K562 (cell line): ENCODE measurements at regions not wholly inside any gene's neighbourhood (a gene's known extent, or its start where the extent isn't known, plus 50 kb on each side); places are given as distances from the start of the nearest gene placed in this dataset.

ENCODE experiments used
- ATAC-seq: fragments of 200-7000 bp; cut with Tn5 transposase; 3 replicates; pipeline ENCODE4 v1.9.1; 2020; ENCODE audit warnings: moderate library complexity
- BruUV-seq: library from RNA; stranded (reverse); fragments of 400-500 nt; replicated peaks from 2 replicates; lab custom pipeline; 2021; lab: Mats Ljungman, UMichigan
- CTCF ChIA-PET: fragments of 300-600 bp; formaldehyde crosslinking; extraction: SDS; loops from one replicate; lab custom pipeline; 2021; ENCODE audit warnings: low intra/inter-chr PET ratio; lab: Yijun Ruan, JAX
- POLR2A ChIA-PET: fragments of 300-600, 350-650 bp; sonication (Branson Sonifier 250); formaldehyde crosslinking; extraction: SDS; loops from one replicate; lab custom pipeline; 2021; ENCODE audit warnings: antibody characterized with exemption, inconsistent platforms; lab: Yijun Ruan, JAX
- DNase-seq, 4 experiments: peaks; one replicate each; pipeline versions ENCODE4 v3.0.0 to v3.0.0-alpha.2; 2011 to 2018; ENCODE audit warnings: low spot score in 3 of 4, mixed read lengths in 3 of 4; ENCODE audit errors: extremely low read depth in 1 of 4
- FAIRE-seq: peaks from 2 replicates; lab custom pipeline; 2011; peaks lifted over from hg19 to GRCh38; lab: Jason Lieb, UNC
- H2AFZ ChIP-seq: 2 replicates; pipeline ENCODE4 v1.6.0; 2011; ENCODE audit warnings: low read depth, low read length, control low read depth, inconsistent platforms
- H3K27ac ChIP-seq: fragments of 200-600 bp; 3 replicates; pipeline ENCODE4 v1.8.0; 2011; ENCODE audit warnings: low read depth, mild to moderate bottlenecking, control low read depth, inconsistent platforms, low read length, moderate library complexity, mixed read lengths; ENCODE audit errors: extremely low read depth
- H3K27me3 ChIP-seq, 2 experiments: fragments of 300-600 bp in 1 of 2; 2 replicates in 1 of 2; 3 replicates in 1 of 2; pipeline versions ENCODE4 v1.6.0 to v1.8.0; 2011; ENCODE audit warnings: inconsistent platforms in 2 of 2, low read length in 2 of 2, mild to moderate bottlenecking in 1 of 2, mixed read lengths in 1 of 2, moderate library complexity in 1 of 2; ENCODE audit not compliant: control insufficient read depth in 2 of 2, insufficient read depth in 2 of 2
- H3K36me3 ChIP-seq: fragments of 300-600 bp; 3 replicates; pipeline ENCODE4 v1.8.0; 2011; ENCODE audit warnings: mild to moderate bottlenecking, low read length, inconsistent platforms; ENCODE audit not compliant: control insufficient read depth, insufficient read depth
- H3K4me1 ChIP-seq, 2 experiments: fragments of 200-600 bp in 1 of 2; replicated peaks in 1 of 2; 2 replicates in 1 of 2; 3 replicates in 1 of 2; pipeline versions ENCODE4 v1.5.1 to v1.8.0; 2011; ENCODE audit warnings: inconsistent platforms in 2 of 2, low read length in 2 of 2, mild to moderate bottlenecking in 1 of 2, mixed read lengths in 1 of 2, moderate library complexity in 1 of 2; ENCODE audit not compliant: control insufficient read depth in 2 of 2, insufficient read depth in 2 of 2
- H3K4me2 ChIP-seq: 2 replicates; pipeline ENCODE4 v1.6.1; 2011; ENCODE audit warnings: low read length, control low read depth, inconsistent platforms, mixed read lengths; ENCODE audit not compliant: insufficient read depth
- H3K4me3 ChIP-seq: fragments of 200-600 bp; sonication (generic), shearing (Covaris generic); 2 replicates; pipeline ENCODE4 v1.5.1; 2016; ENCODE audit warnings: control low read depth, inconsistent platforms
- H3K79me2 ChIP-seq: fragments of 200-600 bp; 3 replicates; pipeline ENCODE4 v1.8.0; 2011; ENCODE audit warnings: low read length, inconsistent platforms; ENCODE audit not compliant: control insufficient read depth, insufficient read depth
- H3K9ac ChIP-seq, 2 experiments: 2 replicates each; pipeline versions ENCODE4 v1.6.0 to v1.6.1; 2011; ENCODE audit warnings: low read depth in 2 of 2, low read length in 2 of 2, control low read depth in 1 of 2, inconsistent platforms in 1 of 2, mild to moderate bottlenecking in 1 of 2, mixed read lengths in 1 of 2; ENCODE audit not compliant: insufficient read depth in 1 of 2
- H3K9me1 ChIP-seq: one replicate; pipeline ENCODE4 v1.6.0; 2011; ENCODE audit warnings: inconsistent platforms, mild to moderate bottlenecking, low read length, moderate library complexity; ENCODE audit not compliant: control insufficient read depth, insufficient read depth
- H3K9me3 ChIP-seq: replicated peaks from 2 replicates; pipeline ENCODE4 v1.5.1; 2011; ENCODE audit warnings: low read depth, low read length, inconsistent platforms; ENCODE audit not compliant: control insufficient read depth, insufficient read depth
- H4K20me1 ChIP-seq: replicated peaks from 2 replicates; pipeline ENCODE4 v1.6.1; 2011; ENCODE audit warnings: low read length, inconsistent platforms, mixed read lengths; ENCODE audit not compliant: control insufficient read depth, insufficient read depth
- CHD1 ChIP-seq: fragments of 200-600 bp; sonication (generic); IDR thresholded peaks from one replicate; pipeline ENCODE4 v1.6.1; 2012; ENCODE audit warnings: mild to moderate bottlenecking, moderate library complexity, low read length, inconsistent platforms
- LCOR ChIP-seq: sonication (generic); formaldehyde crosslinking; IDR thresholded peaks from 2 replicates; pipeline ENCODE4 v1.8.0; 2022; ENCODE audit warnings: mild to moderate bottlenecking, missing genetic modification reagents
- MCM2 ChIP-seq: fragments of 450-650 bp; IDR thresholded peaks from 2 replicates; pipeline ENCODE4 v1.6.1; 2017; ENCODE audit warnings: low read depth, mild to moderate bottlenecking
- MECOM ChIP-seq: fragments of 250-450 bp; sonication (Bioruptor Pico); IDR thresholded peaks from 2 replicates; pipeline ENCODE4 v1.8.0; 2022; ENCODE audit warnings: inconsistent platforms
- POLR2G ChIP-seq: fragments of 200-400 bp; formaldehyde crosslinking; IDR thresholded peaks from 2 replicates; pipeline ENCODE4 v1.6.1; 2017; ENCODE audit warnings: low read depth, mild to moderate bottlenecking, antibody characterized with exemption, low read length, moderate library complexity
- SNRNP70 ChIP-seq: fragments of 200-400 bp; formaldehyde crosslinking; optimal IDR thresholded peaks from 2 replicates; pipeline ENCODE3; 2017; ENCODE audit warnings: low read depth, low read length
- TAF9B ChIP-seq: fragments of 450-650 bp; IDR thresholded peaks from 2 replicates; pipeline ENCODE4 v1.6.1; 2018; ENCODE audit warnings: mild to moderate bottlenecking; ENCODE audit not compliant: partially characterized antibody
- ZNF76 ChIP-seq: fragments of 250-450 bp; sonication (Bioruptor Pico); IDR thresholded peaks from 2 replicates; pipeline ENCODE4 v1.4.0; 2020; ENCODE audit warnings: mild to moderate bottlenecking, moderate library complexity, borderline replicate concordance
- WGBS: fragments of 100-300 bp; shearing (Covaris generic); methylation state at CpG from one replicate; pipeline ENCODE4 v1.1.6; 2016; ENCODE audit warnings: low coverage, mixed read lengths; ENCODE audit not compliant: insufficient coverage; ENCODE audit errors: missing lambda C conversion rate; 5-methylcytosine and 5-hydroxymethylcytosine counted together
- in situ Hi-C: fragments of 300-500 bp; cut with MboI; formaldehyde crosslinking; loops from 4 replicates; pipeline ENCODE4 v1.15.0; 2018; ENCODE audit warnings: inconsistent platforms, mixed read lengths
- intact Hi-C: fragments of 100-400 bp; cut with micrococcal nuclease; formaldehyde crosslinking; loops from 2 replicates; pipeline ENCODE4 v1.14.2; 2022
- TF ChIP-seq, protein P1 (sequence below): fragments of 450-650 bp; formaldehyde crosslinking; IDR thresholded peaks from 2 replicates; pipeline ENCODE4 v1.4.0; 2022; ENCODE audit warnings: mild to moderate bottlenecking, moderate library complexity

DNA sequence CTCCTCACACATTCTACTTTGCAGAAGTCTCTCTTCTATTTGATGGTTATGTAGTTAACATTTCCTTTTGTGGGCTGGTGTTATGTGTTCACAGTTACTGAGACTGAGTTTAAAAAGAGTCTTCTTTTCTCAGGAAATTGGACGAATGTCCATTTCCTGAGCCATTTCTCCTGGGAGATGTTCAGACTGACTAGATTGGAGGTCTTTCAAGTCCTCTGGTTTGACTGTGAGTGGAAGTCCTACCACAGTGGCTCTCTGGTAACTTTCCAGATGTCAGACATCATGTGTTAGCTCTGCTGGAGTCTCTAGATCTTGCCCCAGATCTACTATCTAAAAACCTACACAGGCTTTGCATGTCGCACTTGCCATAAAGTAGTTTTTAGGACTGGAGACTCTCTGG lies 116.0 kb downstream of the GALR1 start (continued):
- TF ChIP-seq CHD1 = no peak
- TF ChIP-seq ZNF76 (CRISPR knock-in tag) = no peak
- TF ChIP-seq, all 486 proteins: peak for 0

DNA sequence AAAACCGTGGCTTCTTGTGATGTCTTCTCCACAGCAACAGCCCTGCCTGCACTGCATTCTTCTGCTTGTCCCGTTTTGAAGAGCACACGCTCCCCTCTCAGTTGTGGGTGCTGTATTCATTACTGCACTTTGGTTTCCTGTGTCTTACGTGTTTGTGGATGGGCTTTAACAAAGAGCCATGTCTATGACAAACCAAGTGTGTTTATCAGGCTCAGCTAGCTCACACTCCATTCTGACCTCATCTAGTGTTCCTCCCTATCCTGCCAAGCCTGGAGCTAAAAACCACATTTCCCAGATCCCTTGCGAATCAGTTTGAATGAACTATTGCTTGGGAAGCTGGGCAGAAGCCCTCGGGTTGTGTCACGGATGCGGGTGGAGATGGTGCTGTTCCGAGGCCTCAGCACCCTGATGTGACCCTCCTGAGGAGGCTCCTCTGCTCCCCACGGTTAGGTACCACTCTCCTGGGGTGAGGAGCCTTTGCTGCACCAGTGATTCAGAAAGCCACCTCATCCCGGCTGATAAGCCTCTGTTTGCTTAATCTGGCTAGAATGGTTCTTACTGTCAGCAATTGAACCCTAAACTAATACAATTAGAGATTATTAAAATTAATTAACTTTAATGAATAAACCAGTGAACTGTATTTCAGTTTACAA lies 116.5 kb downstream of the GALR1 start:
- WGBS = 0% methylated on average over 9 of the region's 11 CpGs
- no peaks in the 10 kb centered on the region; a peak in 1 of 5 replicates for H3K4me1 ChIP-seq
- no peaks in the 10 kb centered on the region for H3K9me1 ChIP-seq
- in situ Hi-C loops = no loop called here
- BruUV-seq = no TSS peak
- H3K27ac ChIP-seq = no peak overlapping the region
- H4K20me1 ChIP-seq = no peaks in the 10 kb centered on the region
- peaks cover 0 to 7% of the 10 kb centered on the region in 2 experiments; a peak in 1 of 5 replicates for H3K27me3 ChIP-seq
- no peaks in the 10 kb centered on the region for H3K79me2 ChIP-seq
- H3K9ac ChIP-seq = no peak overlapping the region
- no peak for DNase-seq
- TF ChIP-seq TAF9B (no peak), POLR2G (no peak), MECOM (CRISPR knock-in tag) (no peak), MCM2 (no peak), LCOR (CRISPR knock-in tag) (no peak), SNRNP70 (no peak)
- TF ChIP-seq, protein P1, sequence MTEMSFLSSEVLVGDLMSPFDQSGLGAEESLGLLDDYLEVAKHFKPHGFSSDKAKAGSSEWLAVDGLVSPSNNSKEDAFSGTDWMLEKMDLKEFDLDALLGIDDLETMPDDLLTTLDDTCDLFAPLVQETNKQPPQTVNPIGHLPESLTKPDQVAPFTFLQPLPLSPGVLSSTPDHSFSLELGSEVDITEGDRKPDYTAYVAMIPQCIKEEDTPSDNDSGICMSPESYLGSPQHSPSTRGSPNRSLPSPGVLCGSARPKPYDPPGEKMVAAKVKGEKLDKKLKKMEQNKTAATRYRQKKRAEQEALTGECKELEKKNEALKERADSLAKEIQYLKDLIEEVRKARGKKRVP (CRISPR knock-in tag) = no peak
- TF ChIP-seq, all 486 proteins: peak for 0
- no peak for ATAC-seq
- ChIA-PET CTCF (no interaction called here), POLR2A (no interaction called here)
- no peak for FAIRE-seq
- no peak overlapping the region for H3K4me2 ChIP-seq
- H3K36me3 ChIP-seq = no peaks in the 10 kb centered on the region
- no peak overlapping the region for H3K4me3 ChIP-seq
- H2AFZ ChIP-seq = no peak overlapping the region
- H3K9me3 ChIP-seq = no peaks in the 10 kb centered on the region
- intact Hi-C loops = no loop called here
